ENCODE measurements at regions not wholly inside any gene's neighbourhood (a gene's known extent, or its start where the extent isn't known, plus 50 kb on each side); places are given as distances from the start of the nearest gene placed in this dataset.

DNA sequence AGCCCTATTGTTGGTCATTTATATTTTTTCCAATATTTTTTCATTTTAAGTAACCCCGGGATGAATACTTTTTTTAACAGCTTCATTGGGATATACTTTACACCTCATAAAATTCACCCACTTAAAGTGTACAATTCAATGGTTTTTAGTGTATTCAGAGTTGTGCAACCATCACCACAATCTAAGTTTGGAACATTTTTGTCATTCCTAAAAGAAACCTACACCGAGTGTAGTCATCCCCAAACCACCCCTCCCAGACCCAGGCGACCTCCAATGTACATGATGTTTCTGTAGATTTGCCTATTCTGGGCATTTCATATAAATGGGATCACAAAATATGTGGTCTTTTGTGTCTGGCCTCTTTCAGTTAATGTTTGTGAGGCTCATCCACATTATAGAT, 118.3 kb upstream of the FRMD4B start:
- no peak for DNase-seq
- TF ChIP-seq, protein P1, sequence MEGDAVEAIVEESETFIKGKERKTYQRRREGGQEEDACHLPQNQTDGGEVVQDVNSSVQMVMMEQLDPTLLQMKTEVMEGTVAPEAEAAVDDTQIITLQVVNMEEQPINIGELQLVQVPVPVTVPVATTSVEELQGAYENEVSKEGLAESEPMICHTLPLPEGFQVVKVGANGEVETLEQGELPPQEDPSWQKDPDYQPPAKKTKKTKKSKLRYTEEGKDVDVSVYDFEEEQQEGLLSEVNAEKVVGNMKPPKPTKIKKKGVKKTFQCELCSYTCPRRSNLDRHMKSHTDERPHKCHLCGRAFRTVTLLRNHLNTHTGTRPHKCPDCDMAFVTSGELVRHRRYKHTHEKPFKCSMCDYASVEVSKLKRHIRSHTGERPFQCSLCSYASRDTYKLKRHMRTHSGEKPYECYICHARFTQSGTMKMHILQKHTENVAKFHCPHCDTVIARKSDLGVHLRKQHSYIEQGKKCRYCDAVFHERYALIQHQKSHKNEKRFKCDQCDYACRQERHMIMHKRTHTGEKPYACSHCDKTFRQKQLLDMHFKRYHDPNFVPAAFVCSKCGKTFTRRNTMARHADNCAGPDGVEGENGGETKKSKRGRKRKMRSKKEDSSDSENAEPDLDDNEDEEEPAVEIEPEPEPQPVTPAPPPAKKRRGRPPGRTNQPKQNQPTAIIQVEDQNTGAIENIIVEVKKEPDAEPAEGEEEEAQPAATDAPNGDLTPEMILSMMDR (IDR thresholded peaks at IDR 0.05; ENCODE audit: low read depth, low read length): no peak
- peaks cover 8% of the 10 kb centered on the region for H3K4me1 ChIP-seq

DNA sequence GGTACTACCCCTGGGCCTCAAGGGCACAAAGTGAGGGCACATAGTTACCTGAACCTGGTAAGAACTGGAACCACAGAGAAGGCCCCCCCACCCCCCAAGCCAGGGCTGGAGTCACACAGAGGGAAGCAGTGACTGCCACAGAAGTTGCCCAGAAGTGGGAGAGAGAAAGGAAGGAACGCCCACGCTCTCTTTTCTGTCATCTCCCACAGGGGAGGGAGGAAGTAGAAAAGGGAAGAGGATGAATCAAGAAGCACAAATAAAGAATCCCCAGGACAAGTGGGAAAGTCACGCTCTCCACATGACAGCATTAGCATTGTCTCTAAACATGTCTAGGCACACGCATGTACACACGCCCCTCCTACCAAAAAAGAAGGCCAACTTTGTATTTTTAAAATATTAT, 114.7 kb upstream of the FRMD4B start:
- Histone ChIP-seq H3K9me3 (no peaks in the 10 kb centered on the region), H3K27me3 (no peaks in the 10 kb centered on the region), H3K4me1 (peaks cover 11% of the 10 kb centered on the region), H3K36me3 (no peaks in the 10 kb centered on the region), H3K4me3 (ENCODE audit: low read depth, low read length) (no peak overlapping the region)
- TF ChIP-seq, protein P1 (IDR thresholded peaks at IDR 0.05; ENCODE audit: low read depth, low read length): no peak
- no peak for DNase-seq

More for the DNA sequence above, 118.3 kb upstream of the FRMD4B start:
- Histone ChIP-seq H3K36me3 (no peaks in the 10 kb centered on the region), H3K9me3 (no peaks in the 10 kb centered on the region), H3K27me3 (no peaks in the 10 kb centered on the region), H3K4me3 (ENCODE audit: low read depth, low read length) (no peak overlapping the region)

DNA sequence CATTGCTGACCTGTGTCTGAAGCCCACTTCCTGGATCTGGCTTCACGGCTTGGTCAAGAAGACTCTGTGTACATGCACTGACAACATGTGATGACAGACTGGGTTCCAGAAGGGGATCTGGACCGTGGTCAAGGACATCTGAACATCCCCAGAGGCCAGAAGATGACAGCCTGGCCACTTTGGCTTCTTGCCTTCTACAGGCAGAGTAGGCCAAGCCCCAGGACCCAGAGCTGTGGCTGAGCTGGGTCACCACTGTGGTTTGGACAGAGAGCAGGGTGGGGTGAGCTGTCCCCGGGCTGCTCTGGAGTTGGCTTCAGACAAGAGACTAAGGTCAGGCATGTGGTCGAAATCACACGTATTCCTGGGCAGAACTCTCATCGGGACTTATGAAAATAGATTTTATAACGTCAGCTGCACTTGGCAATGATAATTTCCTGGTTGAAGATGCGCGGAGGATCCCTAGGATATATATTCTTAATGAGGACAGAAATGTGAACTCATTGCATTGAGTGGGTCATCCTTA, 114.1 kb upstream of the FRMD4B start:
- no peak for DNase-seq
- H3K36me3 ChIP-seq: no peaks in the 10 kb centered on the region
- H3K27me3 ChIP-seq: no peaks in the 10 kb centered on the region
- TF ChIP-seq, protein P1 (IDR thresholded peaks at IDR 0.05; ENCODE audit: low read depth, low read length): no peak
- peaks cover 11% of the 10 kb centered on the region for H3K4me1 ChIP-seq
- no peaks in the 10 kb centered on the region for H3K9me3 ChIP-seq
- no peak overlapping the region for H3K4me3 ChIP-seq (ENCODE audit: low read depth, low read length)

DNA sequence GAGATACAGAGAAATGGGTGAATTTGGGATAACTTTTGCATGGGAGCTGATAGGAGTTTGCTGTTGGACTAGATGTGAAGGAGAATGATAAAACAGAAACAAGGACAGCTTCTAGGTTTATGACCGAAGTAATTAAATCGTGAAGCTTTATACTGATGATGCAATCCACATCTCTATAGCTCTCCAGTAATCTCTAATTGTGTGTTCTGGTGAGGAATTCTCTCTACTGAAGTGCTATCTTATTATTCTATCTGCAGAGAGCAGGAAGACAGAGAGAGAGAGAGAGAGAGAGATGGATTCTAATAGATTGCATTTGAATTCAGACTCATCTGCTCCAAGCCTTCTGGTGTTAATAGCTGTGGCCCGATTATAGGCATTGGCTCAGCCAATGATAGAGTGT, 113.5 kb upstream of the FRMD4B start:
- H3K27me3 ChIP-seq: no peaks in the 10 kb centered on the region
- H3K4me3 ChIP-seq (ENCODE audit: low read depth, low read length): peak overlapping the region; percentile 7; the same call in 1 of the 2 replicates
- H3K4me1 ChIP-seq: peaks cover 11% of the 10 kb centered on the region
- no peak for DNase-seq
- TF ChIP-seq, protein P1 (IDR thresholded peaks at IDR 0.05; ENCODE audit: low read depth, low read length): no peak
- H3K9me3 ChIP-seq: no peaks in the 10 kb centered on the region
- H3K36me3 ChIP-seq: no peaks in the 10 kb centered on the region

DNA sequence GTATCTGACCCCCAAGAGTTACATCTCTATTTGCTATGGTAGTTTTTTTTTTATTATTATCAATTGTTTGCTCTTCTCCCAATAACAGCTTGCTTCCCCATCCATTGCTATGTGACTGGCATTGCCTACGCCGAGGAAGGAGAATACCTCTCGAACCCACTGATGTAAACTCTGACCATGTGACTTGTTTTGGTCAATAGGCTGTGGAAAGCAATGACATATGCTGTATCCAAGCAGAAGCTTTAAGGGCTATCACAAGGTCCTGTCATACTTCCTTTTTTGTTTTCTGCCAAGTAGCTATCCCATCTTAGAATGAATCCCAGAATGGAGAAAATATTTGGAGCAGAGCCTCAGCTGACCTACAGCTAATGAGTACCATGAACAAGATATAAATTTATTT, 111.0 kb upstream of the FRMD4B start:
- Histone ChIP-seq H3K36me3 (no peaks in the 10 kb centered on the region), H3K27me3 (no peaks in the 10 kb centered on the region), H3K4me1 (peaks cover 20% of the 10 kb centered on the region), H3K4me3 (ENCODE audit: low read depth, low read length) (no peak overlapping the region), H3K9me3 (no peaks in the 10 kb centered on the region)
- TF ChIP-seq, protein P1 (IDR thresholded peaks at IDR 0.05; ENCODE audit: low read depth, low read length): no peak
- no peak for DNase-seq

DNA sequence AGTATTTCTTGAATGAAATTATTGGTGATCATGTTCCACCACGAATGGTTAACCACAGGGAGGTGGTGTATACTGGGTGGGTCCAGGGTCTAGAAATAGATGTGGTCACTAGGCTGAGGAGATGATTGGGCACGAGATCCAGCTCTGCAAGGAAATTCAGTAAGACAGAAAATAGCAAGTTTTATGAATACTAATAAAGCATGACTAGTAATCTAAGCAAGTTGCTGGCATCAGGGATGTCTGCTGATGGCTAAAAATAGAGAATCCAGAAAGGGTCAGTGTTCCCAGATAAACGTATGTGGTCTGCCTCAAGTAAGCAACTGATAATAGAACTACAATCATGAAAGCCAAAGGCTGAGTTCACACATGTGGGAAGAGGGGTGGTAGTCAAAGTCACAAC, 108.3 kb upstream of the FRMD4B start:
- Histone ChIP-seq H3K27me3 (no peaks in the 10 kb centered on the region), H3K36me3 (no peaks in the 10 kb centered on the region), H3K9me3 (no peaks in the 10 kb centered on the region; the same call in 1 of the 2 replicates), H3K4me3 (ENCODE audit: low read depth, low read length) (no peak overlapping the region), H3K4me1 (peaks cover 15% of the 10 kb centered on the region)
- no peak for DNase-seq
- TF ChIP-seq, protein P1 (IDR thresholded peaks at IDR 0.05; ENCODE audit: low read depth, low read length): no peak

Data from BE2C (cell line).